Karpas-422 (cell line): ENCODE measurements at regions not wholly inside any gene's neighbourhood (a gene's known extent, or its start where the extent isn't known, plus 50 kb on each side); places are given as distances from the start of the nearest gene placed in this dataset.

Experiments
- DNase-seq: peaks from one replicate; pipeline ENCODE4 v3.0.0-alpha.2; 2015
- H2AFZ ChIP-seq: fragments of 200-600 bp; sonication (generic); 2 replicates; pipeline ENCODE4 v1.6.1; 2014; ENCODE audit warnings: antibody characterized with exemption, low read length, mixed read lengths
- H3K27ac ChIP-seq: fragments of 200-600 bp; sonication (generic); 2 replicates; pipeline ENCODE4 v1.5.1; 2014; ENCODE audit warnings: mild to moderate bottlenecking, low read length, moderate library complexity
- H3K27me3 ChIP-seq: fragments of 200-600 bp; sonication (generic); 2 replicates; pipeline ENCODE4 v1.6.1; 2014; ENCODE audit warnings: low read length, mixed read lengths
- H3K36me3 ChIP-seq: fragments of 200-600 bp; sonication (generic); 2 replicates; pipeline ENCODE4 v1.6.1; 2014; ENCODE audit warnings: low read length, mixed read lengths; ENCODE audit not compliant: insufficient read depth
- H3K4me1 ChIP-seq: fragments of 200-600 bp; sonication (generic); 2 replicates; pipeline ENCODE4 v1.6.1; 2014; ENCODE audit warnings: mild to moderate bottlenecking, low read length, mixed read lengths
- H3K4me2 ChIP-seq: fragments of 200-600 bp; sonication (generic); 2 replicates; pipeline ENCODE4 v1.6.1; 2014; ENCODE audit warnings: low read length, low read depth, mild to moderate bottlenecking; ENCODE audit not compliant: poor library complexity, severe bottlenecking
- H3K4me3 ChIP-seq: fragments of 200-600 bp; sonication (generic); 2 replicates; pipeline ENCODE4 v1.5.1; 2014; ENCODE audit warnings: mild to moderate bottlenecking, antibody characterized with exemption, low read length, mixed read lengths
- H3K79me2 ChIP-seq: fragments of 200-600 bp; sonication (generic); 2 replicates; pipeline ENCODE4 v1.6.1; 2014; ENCODE audit warnings: mild to moderate bottlenecking, low read length, mixed read lengths
- H3K9ac ChIP-seq: fragments of 200-600 bp; sonication (generic); 2 replicates; pipeline ENCODE4 v1.6.0; 2014; ENCODE audit warnings: low read length
- H3K9me2 ChIP-seq: fragments of 200-600 bp; sonication (generic), shearing (Covaris generic); replicated peaks from 2 replicates; pipeline ENCODE4 v1.6.0; 2014; ENCODE audit warnings: mild to moderate bottlenecking, low read length, moderate library complexity; ENCODE audit not compliant: insufficient read depth
- H3K9me3 ChIP-seq: fragments of 300-700, 200-600 bp; sonication (generic); 2 replicates; pipeline ENCODE4 v1.6.1; 2014; ENCODE audit warnings: low read length, mixed read lengths
- H4K20me1 ChIP-seq: fragments of 200-600 bp; sonication (generic); 2 replicates; pipeline ENCODE4 v1.6.1; 2014; ENCODE audit warnings: mild to moderate bottlenecking, antibody characterized with exemption, low read length, low read depth; ENCODE audit not compliant: insufficient read depth

DNA sequence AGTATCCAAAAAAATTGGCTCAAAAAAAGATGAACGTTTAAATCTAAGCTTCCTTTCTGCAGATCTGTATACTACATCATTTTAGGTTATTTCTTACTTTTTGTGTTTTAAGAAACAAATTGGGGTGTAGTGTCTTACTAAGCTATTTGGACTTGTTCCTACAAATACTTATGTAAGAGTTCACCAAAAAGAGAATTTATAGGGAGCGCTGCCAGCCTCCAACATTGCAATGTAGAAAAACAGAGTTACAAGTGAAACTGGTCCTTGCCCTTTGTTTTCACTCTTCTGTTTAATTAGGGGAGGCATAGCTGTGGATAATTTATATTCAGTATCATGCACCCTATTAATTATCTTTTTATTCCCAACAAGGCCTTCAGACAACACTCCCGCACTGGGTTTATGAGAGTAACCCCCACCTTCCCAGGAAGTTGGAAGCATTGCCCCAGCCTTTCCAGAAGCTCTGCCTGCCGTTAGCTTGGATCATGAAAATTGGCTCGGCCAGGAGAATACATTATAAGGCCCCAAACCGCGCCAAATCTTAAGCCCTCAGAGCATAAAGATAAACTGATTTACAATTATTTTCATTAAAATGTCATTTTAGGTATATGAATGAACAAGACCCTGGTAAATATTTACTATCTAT lies 261.8 kb upstream of the KLF6 start:
- no peak overlapping the region for H3K4me2 ChIP-seq
- H4K20me1 ChIP-seq = no peaks in the 10 kb centered on the region
- H3K9me3 ChIP-seq = peaks cover 4% of the 10 kb centered on the region
- H3K9me2 ChIP-seq = no peaks in the 10 kb centered on the region
- peaks cover 3% of the 10 kb centered on the region; the same call in 1 of the 2 replicates for H3K27me3 ChIP-seq
- H3K9ac ChIP-seq = no peak overlapping the region
- no peak for DNase-seq
- no peaks in the 10 kb centered on the region for H3K79me2 ChIP-seq
- no peak overlapping the region for H3K4me3 ChIP-seq
- H3K27ac ChIP-seq = no peak overlapping the region
- no peaks in the 10 kb centered on the region for H3K36me3 ChIP-seq
- no peak overlapping the region for H2AFZ ChIP-seq
- H3K4me1 ChIP-seq = peaks cover 4% of the 10 kb centered on the region; the same call in 1 of the 2 replicates

DNA sequence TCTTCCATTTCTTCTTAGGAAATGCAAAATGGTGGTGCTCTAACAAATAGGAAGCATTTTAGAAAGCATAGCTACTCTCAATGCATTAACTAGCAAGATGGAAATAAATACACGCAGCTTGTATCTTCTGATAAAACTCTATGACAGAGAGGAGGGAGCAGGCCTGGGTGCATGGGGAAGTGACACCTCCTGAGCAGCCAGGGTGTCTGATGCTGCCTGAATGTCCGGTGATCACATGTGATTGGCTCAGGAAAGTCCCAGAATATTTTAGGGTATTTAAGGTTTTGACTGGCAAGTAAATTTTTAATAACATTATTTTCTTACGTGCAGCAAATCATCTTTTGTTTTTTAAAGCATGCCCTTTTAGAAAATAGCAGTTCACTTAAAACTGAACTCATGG lies 261.0 kb upstream of the KLF6 start:
- Histone ChIP-seq H4K20me1 (no peaks in the 10 kb centered on the region), H3K4me3 (no peak overlapping the region), H3K27ac (no peak overlapping the region), H3K36me3 (no peaks in the 10 kb centered on the region), H3K9me2 (no peaks in the 10 kb centered on the region), H3K9me3 (peaks cover 8% of the 10 kb centered on the region), H3K9ac (no peak overlapping the region), H2AFZ (no peak overlapping the region), H3K79me2 (no peaks in the 10 kb centered on the region), H3K4me2 (no peak overlapping the region), H3K27me3 (peaks cover 7% of the 10 kb centered on the region; the same call in 1 of the 2 replicates), H3K4me1 (no peaks in the 10 kb centered on the region)
- DNase-seq = no peak

DNA sequence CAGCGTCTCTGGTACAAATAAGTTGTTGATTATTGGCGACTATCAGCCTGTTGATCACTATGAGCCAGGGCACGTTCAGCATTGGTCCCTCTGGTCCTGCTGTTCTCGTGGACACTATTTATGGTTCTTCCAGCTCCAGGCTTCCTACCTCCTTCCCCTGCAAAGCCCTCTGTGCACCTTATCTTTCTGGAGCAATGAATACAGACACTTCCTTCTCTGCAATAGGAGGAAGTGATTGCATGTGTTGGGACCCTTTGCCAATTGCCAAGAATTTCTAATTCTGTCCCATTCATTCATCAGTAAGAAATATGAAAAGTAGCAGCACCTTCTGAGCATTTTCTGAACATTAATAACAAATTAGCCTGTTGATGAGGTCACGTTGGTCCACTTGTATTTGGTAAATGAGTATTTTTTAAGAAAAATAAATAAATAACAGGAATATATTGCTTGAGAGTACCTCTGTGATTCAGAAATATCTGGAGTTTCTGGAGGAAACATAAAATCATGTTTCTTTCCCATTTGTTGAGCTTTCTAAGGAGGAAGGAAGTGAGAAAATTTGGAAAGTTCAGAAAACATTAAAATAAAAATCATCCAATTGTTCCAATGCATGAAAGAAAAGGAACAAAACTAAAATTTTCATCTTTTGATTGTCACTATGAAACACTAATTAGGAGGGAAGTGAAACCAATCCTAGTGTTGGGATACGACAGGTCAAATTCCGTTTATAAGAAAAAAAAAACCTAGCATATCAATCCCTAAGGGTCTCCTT lies 259.1 kb upstream of the KLF6 start:
- H4K20me1 ChIP-seq = no peaks in the 10 kb centered on the region
- no peaks in the 10 kb centered on the region for H3K79me2 ChIP-seq
- no peak overlapping the region for H3K4me2 ChIP-seq
- no peaks in the 10 kb centered on the region; the same call in 1 of the 2 replicates for H3K36me3 ChIP-seq
- no peaks in the 10 kb centered on the region for H3K9me2 ChIP-seq
- DNase-seq = no peak
- no peak overlapping the region for H2AFZ ChIP-seq
- H3K4me3 ChIP-seq = no peak overlapping the region
- no peak overlapping the region for H3K9ac ChIP-seq
- H3K9me3 ChIP-seq = peaks cover 8% of the 10 kb centered on the region
- peaks cover 7% of the 10 kb centered on the region; the same call in 1 of the 2 replicates for H3K27me3 ChIP-seq
- no peak overlapping the region for H3K27ac ChIP-seq
- no peaks in the 10 kb centered on the region for H3K4me1 ChIP-seq

DNA sequence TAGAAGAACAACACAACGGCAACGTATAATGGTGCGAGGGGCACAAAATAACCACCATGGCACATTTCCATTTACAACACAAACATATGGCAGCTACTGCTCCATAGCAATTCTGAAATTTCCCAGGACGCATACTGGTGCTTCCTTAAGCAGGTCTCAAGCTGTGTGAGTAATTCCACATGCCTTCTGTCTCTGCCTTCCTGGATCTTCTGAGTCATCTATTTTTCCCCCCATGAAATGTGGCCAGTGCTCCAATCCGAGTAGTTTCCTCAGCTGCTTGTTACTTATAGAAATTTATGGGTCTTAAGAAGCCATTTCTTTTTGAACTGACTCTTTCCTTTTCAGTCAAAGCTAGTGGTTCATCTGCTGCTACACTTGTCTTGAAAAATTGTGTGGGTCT lies 256.6 kb upstream of the KLF6 start:
- no peak for DNase-seq
- no peak overlapping the region for H2AFZ ChIP-seq
- H4K20me1 ChIP-seq = no peaks in the 10 kb centered on the region
- H3K9me2 ChIP-seq = no peaks in the 10 kb centered on the region
- peaks cover 7% of the 10 kb centered on the region; the same call in 1 of the 2 replicates for H3K27me3 ChIP-seq
- no peak overlapping the region for H3K27ac ChIP-seq
- no peak overlapping the region for H3K9ac ChIP-seq
- H3K4me1 ChIP-seq = no peaks in the 10 kb centered on the region
- H3K36me3 ChIP-seq = no peaks in the 10 kb centered on the region; the same call in 1 of the 2 replicates
- H3K79me2 ChIP-seq = no peaks in the 10 kb centered on the region
- H3K9me3 ChIP-seq = peaks cover 8% of the 10 kb centered on the region
- H3K4me2 ChIP-seq = no peak overlapping the region
- H3K4me3 ChIP-seq = no peak overlapping the region

DNA sequence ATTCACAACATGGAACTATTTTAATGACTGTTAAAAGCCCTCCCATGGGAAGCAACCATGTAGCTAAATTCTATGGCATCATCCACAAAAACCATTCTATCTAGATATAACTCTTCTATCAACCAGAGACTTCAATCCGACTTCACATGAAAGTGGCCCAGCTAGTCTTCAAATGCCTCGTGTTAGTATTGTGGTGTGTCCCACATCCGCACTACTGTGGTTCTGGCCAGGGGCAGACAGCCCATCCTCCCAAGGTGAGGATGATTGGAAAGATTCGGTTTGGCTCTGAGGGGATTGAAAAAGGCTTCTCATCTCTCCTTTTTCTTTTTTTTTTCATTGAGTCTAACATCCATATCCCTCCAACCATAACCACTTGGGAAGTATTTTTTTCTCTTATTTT lies 253.0 kb upstream of the KLF6 start:
- H3K9me3 ChIP-seq = peaks cover 8% of the 10 kb centered on the region
- H3K9ac ChIP-seq = no peak overlapping the region
- no peaks in the 10 kb centered on the region for H3K79me2 ChIP-seq
- H2AFZ ChIP-seq = no peak overlapping the region
- no peaks in the 10 kb centered on the region; the same call in 1 of the 2 replicates for H3K36me3 ChIP-seq
- no peaks in the 10 kb centered on the region for H4K20me1 ChIP-seq
- no peak overlapping the region for H3K27ac ChIP-seq
- H3K4me2 ChIP-seq = no peak overlapping the region
- no peak overlapping the region for H3K4me3 ChIP-seq
- DNase-seq = no peak
- no peaks in the 10 kb centered on the region for H3K9me2 ChIP-seq
- no peaks in the 10 kb centered on the region for H3K4me1 ChIP-seq
- peaks cover 7% of the 10 kb centered on the region; the same call in 1 of the 2 replicates for H3K27me3 ChIP-seq

DNA sequence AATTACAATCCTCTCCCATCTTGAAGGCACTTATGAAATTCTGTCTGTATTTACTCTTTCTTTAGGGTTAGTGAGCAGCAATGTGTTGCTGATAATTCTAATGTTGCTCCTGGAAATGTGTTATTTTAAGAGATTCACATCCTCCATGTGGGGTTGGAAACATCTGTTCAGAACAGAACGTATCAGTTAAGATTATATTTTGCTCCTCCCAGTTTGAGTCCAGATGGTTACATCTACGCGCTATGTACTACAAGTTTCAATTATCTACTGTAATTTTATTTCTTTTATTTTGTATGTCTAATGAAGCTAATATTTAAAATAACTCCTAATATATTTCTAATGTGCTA lies 250.6 kb upstream of the KLF6 start:
- H2AFZ ChIP-seq = no peak overlapping the region
- H3K9ac ChIP-seq = no peak overlapping the region
- H3K27ac ChIP-seq = no peak overlapping the region
- H4K20me1 ChIP-seq = no peaks in the 10 kb centered on the region
- DNase-seq = no peak
- no peaks in the 10 kb centered on the region for H3K9me2 ChIP-seq
- no peaks in the 10 kb centered on the region for H3K4me1 ChIP-seq
- no peak overlapping the region for H3K4me3 ChIP-seq
- H3K36me3 ChIP-seq = no peaks in the 10 kb centered on the region; the same call in 1 of the 2 replicates
- no peak overlapping the region for H3K4me2 ChIP-seq
- no peaks in the 10 kb centered on the region for H3K27me3 ChIP-seq
- no peaks in the 10 kb centered on the region for H3K9me3 ChIP-seq
- no peaks in the 10 kb centered on the region for H3K79me2 ChIP-seq

DNA sequence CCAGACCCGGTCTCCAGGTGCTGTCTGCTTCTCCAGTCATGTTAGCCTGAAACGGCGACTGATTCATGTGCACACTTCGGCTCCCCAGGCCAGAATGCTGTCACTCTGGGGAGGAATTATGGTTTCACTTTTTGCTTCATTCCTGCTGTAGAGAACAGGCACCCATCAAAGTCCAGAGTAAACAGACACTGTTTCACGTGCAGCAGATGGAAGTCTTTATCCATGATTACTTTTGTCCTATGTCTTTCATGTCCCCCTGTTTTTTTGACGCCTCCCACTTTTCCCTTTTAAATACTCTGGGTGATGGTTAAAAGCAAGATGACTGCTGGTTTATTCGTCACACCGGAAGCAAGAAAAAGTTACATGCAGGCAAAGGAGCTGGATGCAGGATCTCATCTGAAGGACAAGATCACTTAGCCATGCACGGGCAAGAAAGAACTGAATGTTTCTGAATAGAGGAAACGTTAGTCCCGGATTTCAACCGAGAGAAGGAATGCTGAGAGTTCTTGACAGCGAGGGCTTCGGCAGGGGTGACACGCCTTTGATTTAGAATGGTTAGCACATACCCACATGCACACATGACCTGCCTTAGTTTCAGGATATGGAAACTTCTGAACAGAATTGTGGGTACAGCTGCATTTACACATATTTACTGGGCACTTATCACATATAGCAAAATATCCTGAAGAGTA lies 250.0 kb upstream of the KLF6 start:
- H2AFZ ChIP-seq = no peak overlapping the region
- no peak overlapping the region for H3K4me3 ChIP-seq
- H3K9ac ChIP-seq = no peak overlapping the region
- no peaks in the 10 kb centered on the region for H4K20me1 ChIP-seq
- H3K27me3 ChIP-seq = no peaks in the 10 kb centered on the region
- H3K79me2 ChIP-seq = no peaks in the 10 kb centered on the region
- H3K4me1 ChIP-seq = no peaks in the 10 kb centered on the region
- no peaks in the 10 kb centered on the region for H3K9me3 ChIP-seq
- DNase-seq = no peak
- no peaks in the 10 kb centered on the region for H3K9me2 ChIP-seq
- no peaks in the 10 kb centered on the region for H3K36me3 ChIP-seq
- H3K27ac ChIP-seq = no peak overlapping the region
- H3K4me2 ChIP-seq = no peak overlapping the region

DNA sequence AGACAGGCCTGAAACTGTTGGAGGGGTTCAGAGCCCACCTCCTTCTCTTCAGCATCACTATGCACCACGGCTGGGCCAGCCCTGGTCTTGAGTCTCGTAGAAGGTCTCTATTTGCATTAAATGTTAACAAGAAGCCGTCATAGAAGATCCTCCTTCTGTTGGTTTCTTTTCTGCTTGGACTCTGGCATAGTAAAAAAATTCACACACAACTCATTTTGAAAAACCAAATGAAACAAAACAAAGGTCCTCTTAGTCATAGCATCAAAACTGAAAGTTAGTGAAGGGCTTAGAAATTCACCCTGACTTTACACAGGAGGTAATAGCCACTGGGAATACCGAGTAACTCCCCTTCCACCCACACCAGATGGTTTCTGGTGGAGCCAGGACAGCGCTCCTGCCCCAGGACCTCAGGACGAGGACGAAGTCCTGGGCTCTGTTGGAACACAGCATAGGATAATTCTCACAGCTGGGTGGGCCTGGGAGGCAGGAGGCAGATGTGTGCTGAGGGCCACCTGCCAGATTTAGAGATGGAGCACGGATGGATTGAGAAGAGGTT lies 248.4 kb upstream of the KLF6 start:
- H3K9me2 ChIP-seq = no peaks in the 10 kb centered on the region
- DNase-seq = no peak
- H3K4me1 ChIP-seq = no peaks in the 10 kb centered on the region
- H3K9me3 ChIP-seq = no peaks in the 10 kb centered on the region
- H3K4me2 ChIP-seq = no peak overlapping the region
- H3K27me3 ChIP-seq = no peaks in the 10 kb centered on the region
- no peaks in the 10 kb centered on the region for H3K36me3 ChIP-seq
- no peak overlapping the region for H3K9ac ChIP-seq
- H4K20me1 ChIP-seq = no peaks in the 10 kb centered on the region
- no peak overlapping the region for H3K27ac ChIP-seq
- no peaks in the 10 kb centered on the region for H3K79me2 ChIP-seq
- H2AFZ ChIP-seq = no peak overlapping the region
- H3K4me3 ChIP-seq = no peak overlapping the region
